GM23338 (cell line): ENCODE measurements at regions not wholly inside any gene's neighbourhood (a gene's known extent, or its start where the extent isn't known, plus 50 kb on each side); places are given as distances from the start of the nearest gene placed in this dataset.

Experiments
- ATAC-seq: fragments of 200-7000 bp; cut with Tn5 transposase; 3 replicates; pipeline ENCODE4 v1.9.1; 2020
- DNase-seq: peaks from one replicate; pipeline ENCODE4 v3.0.0-alpha.2; 2015; ENCODE audit warnings: low spot score
- H2AFZ ChIP-seq: fragments of 200-600 bp; sonication (generic); 2 replicates; pipeline ENCODE4 v1.8.0; 2016; ENCODE audit warnings: antibody characterized with exemption, mild to moderate bottlenecking, moderate library complexity
- H3F3A ChIP-seq: fragments of 200-600 bp; sonication (generic); replicated peaks from 2 replicates; pipeline ENCODE4 v1.8.0; 2017; ENCODE audit warnings: antibody characterized with exemption, mixed run types, low read depth
- H3K27ac ChIP-seq: fragments of 200-600 bp; sonication (generic); 2 replicates; pipeline ENCODE4 v1.6.1; 2016; ENCODE audit warnings: low read depth
- H3K27me3 ChIP-seq: fragments of 200-600 bp; sonication (generic); 2 replicates; pipeline ENCODE4 v1.8.0; 2016; ENCODE audit warnings: mild to moderate bottlenecking, mixed run types, moderate library complexity; ENCODE audit not compliant: insufficient read depth
- H3K36me3 ChIP-seq: fragments of 200-600 bp; sonication (generic); 2 replicates; pipeline ENCODE4 v1.8.0; 2016; ENCODE audit warnings: mild to moderate bottlenecking; ENCODE audit not compliant: insufficient read depth
- H3K4me1 ChIP-seq: fragments of 200-600 bp; sonication (generic); 2 replicates; pipeline ENCODE4 v1.8.0; 2016; ENCODE audit warnings: mild to moderate bottlenecking, moderate library complexity; ENCODE audit not compliant: insufficient read depth
- H3K4me2 ChIP-seq: fragments of 200-600 bp; sonication (generic); 2 replicates; pipeline ENCODE4 v1.7.1; 2017; ENCODE audit warnings: mixed run types
- H3K4me3 ChIP-seq: fragments of 200-600 bp; sonication (generic); 2 replicates; pipeline ENCODE4 v1.6.1; 2016; ENCODE audit warnings: mixed run types
- H3K79me2 ChIP-seq: fragments of 200-600 bp; sonication (generic); replicated peaks from 2 replicates; pipeline ENCODE4 v1.8.0; 2017; ENCODE audit warnings: mild to moderate bottlenecking; ENCODE audit not compliant: insufficient read depth
- H3K9me2 ChIP-seq: fragments of 200-600 bp; sonication (generic); 2 replicates; pipeline ENCODE4 v1.8.0; 2017; ENCODE audit not compliant: insufficient read depth
- H4K20me1 ChIP-seq: fragments of 200-600 bp; sonication (generic); replicated peaks from 2 replicates; pipeline ENCODE4 v1.8.0; 2017; ENCODE audit warnings: mild to moderate bottlenecking; ENCODE audit not compliant: insufficient read depth
- H3K27ac Mint-ChIP-seq: 2 replicates; pipeline ENCODE4 v1.8.0; 2020; ENCODE audit warnings: inconsistent platforms, mild to moderate bottlenecking, moderate library complexity, mixed read lengths
- H3K27me3 Mint-ChIP-seq: 3 replicates; pipeline ENCODE4 v1.8.0; 2022; ENCODE audit warnings: low read depth, mild to moderate bottlenecking, moderate library complexity, mixed read lengths, inconsistent platforms; ENCODE audit not compliant: insufficient read depth, poor library complexity
- H3K36me3 Mint-ChIP-seq: 3 replicates; pipeline ENCODE4 v1.8.0; 2021; ENCODE audit warnings: low read depth, mild to moderate bottlenecking, inconsistent platforms, moderate library complexity, mixed read lengths
- H3K4me1 Mint-ChIP-seq: 3 replicates; pipeline ENCODE4 v1.8.0; 2020; ENCODE audit warnings: mild to moderate bottlenecking, inconsistent platforms, mixed read lengths
- H3K4me3 Mint-ChIP-seq: 3 replicates; pipeline ENCODE4 v1.8.0; 2021; ENCODE audit warnings: moderate library complexity, mild to moderate bottlenecking, inconsistent platforms, mixed read lengths
- H3K9me3 Mint-ChIP-seq: 3 replicates; pipeline ENCODE4 v1.8.0; 2020; ENCODE audit warnings: moderate library complexity, mild to moderate bottlenecking, inconsistent platforms, mixed read lengths
- CREB1 ChIP-seq: fragments of 250-450 bp; sonication (Bioruptor Pico); IDR thresholded peaks from 2 replicates; pipeline ENCODE4 v1.5.0; 2020; ENCODE audit warnings: low read depth, mild to moderate bottlenecking, moderate library complexity
- CTCF ChIP-seq, 2 experiments: fragments of 200-600 bp in 1 of 2; sonication (generic) in 1 of 2; conservative IDR thresholded peaks; 2 replicates each; pipeline versions ENCODE4 v1.5.1 to v1.6.1; 2016 to 2017; ENCODE audit warnings: antibody characterized with exemption in 2 of 2, low read depth in 2 of 2, mild to moderate bottlenecking in 2 of 2, moderate library complexity in 1 of 2
- ETS1 ChIP-seq: IDR thresholded peaks from 2 replicates; pipeline ENCODE4 v1.6.1; 2016; ENCODE audit warnings: antibody characterized with exemption
- EZH2 ChIP-seq: fragments of 200-600 bp; sonication (generic); IDR thresholded peaks from one replicate; pipeline ENCODE4 v1.8.0; 2017; ENCODE audit warnings: antibody characterized with exemption, mild to moderate bottlenecking, low read depth; ENCODE audit not compliant: unreplicated experiment
- EZH2phosphoT487 ChIP-seq: fragments of 200-600 bp; sonication (generic); IDR thresholded peaks from one replicate; pipeline ENCODE4 v1.8.1; 2018; ENCODE audit warnings: antibody characterized with exemption; ENCODE audit not compliant: unreplicated experiment
- JUNB ChIP-seq: IDR thresholded peaks from one replicate; pipeline ENCODE4 v1.6.1; 2016; ENCODE audit warnings: antibody characterized with exemption; ENCODE audit not compliant: unreplicated experiment
- NANOG ChIP-seq: IDR thresholded peaks from 2 replicates; pipeline ENCODE4 v1.6.1; 2016; ENCODE audit warnings: antibody characterized with exemption, borderline replicate concordance
- POLR2AphosphoS5 ChIP-seq: IDR thresholded peaks from 2 replicates; pipeline ENCODE4 v1.6.1; 2016; ENCODE audit warnings: antibody characterized with exemption, low read depth
- REST ChIP-seq: IDR thresholded peaks from one replicate; pipeline ENCODE4 v1.6.1; 2018; ENCODE audit warnings: antibody characterized with exemption; ENCODE audit not compliant: unreplicated experiment
- STAT1 ChIP-seq: IDR thresholded peaks from one replicate; pipeline ENCODE4 v1.6.1; 2016; ENCODE audit warnings: antibody characterized with exemption; ENCODE audit not compliant: unreplicated experiment
- ZNF114 ChIP-seq: fragments of 250-450 bp; sonication (Bioruptor Pico); IDR thresholded peaks from 2 replicates; pipeline ENCODE4 v1.5.0; 2020; ENCODE audit warnings: mild to moderate bottlenecking, moderate library complexity
- ZNF331 ChIP-seq: fragments of 250-450 bp; sonication (Bioruptor Pico); IDR thresholded peaks from 2 replicates; pipeline ENCODE4 v1.5.0; 2020; ENCODE audit warnings: low read depth, mild to moderate bottlenecking, moderate library complexity

- peaks cover 7% of the 10 kb centered on the region; the same call in 1 of the 2 replicates for H3K9me2 ChIP-seq
- ATAC-seq = no peak
- no peak overlapping the region for H3K4me3 ChIP-seq
- H4K20me1 ChIP-seq = no peaks in the 10 kb centered on the region
- Mint-ChIP-seq H3K4me1 (no peaks in the 10 kb centered on the region), H3K27ac (no peak overlapping the region), H3K27me3 (no peaks in the 10 kb centered on the region), H3K4me3 (no peak overlapping the region), H3K9me3 (no peaks in the 10 kb centered on the region), H3K36me3 (no peaks in the 10 kb centered on the region)
- H3K4me1 ChIP-seq = no peaks in the 10 kb centered on the region
- H3K36me3 ChIP-seq = no peaks in the 10 kb centered on the region
- H3K79me2 ChIP-seq = no peaks in the 10 kb centered on the region
- H3F3A ChIP-seq = no peaks in the 10 kb centered on the region
- TF ChIP-seq CREB1 (CRISPR knock-in tag) (no peak), STAT1 (no peak)
- no peak for DNase-seq
- no peak overlapping the region for H2AFZ ChIP-seq
- no peak overlapping the region for H3K27ac ChIP-seq
- no peak overlapping the region for H3K4me2 ChIP-seq
- H3K27me3 ChIP-seq = no peaks in the 10 kb centered on the region
Measured at GRCh38 chr5:36377192-36377591, 75.5 kb upstream of the RANBP3L start.

GRCh38 chr5:36378551-36378950 lies 76.8 kb upstream of the RANBP3L start:
- Histone ChIP-seq H3K27ac (no peak overlapping the region), H3F3A (no peaks in the 10 kb centered on the region), H3K9me2 (peaks cover 7% of the 10 kb centered on the region; the same call in 1 of the 2 replicates), H3K4me2 (no peak overlapping the region), H3K79me2 (no peaks in the 10 kb centered on the region), H3K27me3 (no peaks in the 10 kb centered on the region), H2AFZ (no peak overlapping the region; the same call in 1 of the 2 replicates), H3K4me1 (no peaks in the 10 kb centered on the region), H4K20me1 (no peaks in the 10 kb centered on the region), H3K36me3 (no peaks in the 10 kb centered on the region), H3K4me3 (no peak overlapping the region)
- H3K4me3 Mint-ChIP-seq = no peak overlapping the region
- no peaks in the 10 kb centered on the region for H3K27me3 Mint-ChIP-seq
- H3K9me3 Mint-ChIP-seq = no peaks in the 10 kb centered on the region
- H3K4me1 Mint-ChIP-seq = no peaks in the 10 kb centered on the region
- H3K36me3 Mint-ChIP-seq = no peaks in the 10 kb centered on the region
- ATAC-seq (no peak), DNase-seq (no peak)
- no peak overlapping the region for H3K27ac Mint-ChIP-seq
- TF ChIP-seq EZH2phosphoT487 (no peak), REST (no peak), ZNF114 (CRISPR knock-in tag) (no peak), STAT1 (no peak), CTCF (conservative IDR thresholded peaks at IDR 0.05; ENCODE audit: low read depth in 2 of 2) (no peak), POLR2AphosphoS5 (no peak), ETS1 (no peak), JUNB (no peak), NANOG (no peak), ZNF331 (CRISPR knock-in tag) (no peak), EZH2 (no peak)
